H1 (cell line): ENCODE measurements at regions not wholly inside any gene's neighbourhood (a gene's known extent, or its start where the extent isn't known, plus 50 kb on each side); places are given as distances from the start of the nearest gene placed in this dataset.

Source experiments
- CTCF ChIA-PET: fragments of 300-600 bp; sonication (Branson Sonifier 250); formaldehyde crosslinking; loops from one replicate; lab custom pipeline; 2021; ENCODE audit not compliant: partially characterized antibody; lab: Charles Lee
- POLR2A ChIA-PET: fragments of 300-600 bp; sonication (Branson Sonifier 250); formaldehyde crosslinking; loops from one replicate; lab custom pipeline; 2021; ENCODE audit warnings: inconsistent platforms; ENCODE audit not compliant: partially characterized antibody; lab: Charles Lee
- DNase-seq, 2 experiments: peaks; one replicate each; pipeline versions ENCODE4 v3.0.0 to v3.0.0-alpha.2; 2010 to 2022; ENCODE audit warnings: low spot score in 2 of 2, low read depth in 1 of 2, mixed read lengths in 1 of 2
- FAIRE-seq: peaks from 2 replicates; lab custom pipeline; 2011; peaks lifted over from hg19 to GRCh38; lab: Jason Lieb, UNC
- H2AFZ ChIP-seq: 2 replicates; pipeline ENCODE4 v1.8.1; 2012; ENCODE audit warnings: low read length, inconsistent platforms
- H2AK5ac ChIP-seq: 2 replicates; pipeline ENCODE4 v1.6.1; 2013; ENCODE audit warnings: low read depth, low read length
- H2BK120ac ChIP-seq: replicated peaks from 2 replicates; pipeline ENCODE3; 2013; ENCODE audit warnings: low read depth, low read length, inconsistent platforms
- H2BK12ac ChIP-seq: 2 replicates; pipeline ENCODE4 v1.6.1; 2013; ENCODE audit warnings: low read depth, low read length
- H2BK15ac ChIP-seq: 2 replicates; pipeline ENCODE4 v1.6.1; 2013; ENCODE audit warnings: low read length
- H2BK20ac ChIP-seq: 2 replicates; pipeline ENCODE4 v1.6.1; 2013; ENCODE audit warnings: low read length
- H2BK5ac ChIP-seq: 2 replicates; pipeline ENCODE4 v1.6.1; 2013; ENCODE audit warnings: low read depth, low read length
- H3K14ac ChIP-seq: 2 replicates; pipeline ENCODE4 v1.6.1; 2013; ENCODE audit warnings: inconsistent platforms; ENCODE audit not compliant: insufficient read length
- H3K18ac ChIP-seq: 2 replicates; pipeline ENCODE4 v1.6.1; 2013; ENCODE audit warnings: low read length; ENCODE audit errors: extremely low read depth
- H3K23ac ChIP-seq: 2 replicates; pipeline ENCODE4 v1.6.1; 2013; ENCODE audit warnings: inconsistent platforms; ENCODE audit not compliant: insufficient read length
- H3K23me2 ChIP-seq: 2 replicates; pipeline ENCODE4 v1.6.1; 2013; ENCODE audit warnings: low read depth, low read length
- H3K27ac ChIP-seq: 2 replicates; pipeline ENCODE4 v1.6.1; 2011; ENCODE audit warnings: low read depth, low read length, inconsistent platforms
- H3K27me3 ChIP-seq, 4 experiments: replicated peaks in 1 of 4; 1 replicate in 1 of 4; 2 replicates in 3 of 4; pipeline versions ENCODE4 v1.6.1 to v1.8.1; 2011 to 2013; ENCODE audit warnings: low read length in 3 of 4, mild to moderate bottlenecking in 3 of 4, inconsistent platforms in 2 of 4, mixed read lengths in 2 of 4, moderate library complexity in 1 of 4; ENCODE audit not compliant: control insufficient read depth in 3 of 4, insufficient read depth in 3 of 4; ENCODE audit errors: extremely low read depth in 1 of 4
- H3K36me3 ChIP-seq, 4 experiments: 2 replicates each; pipeline versions ENCODE4 v1.6.1 to v1.8.1; 2011 to 2013; ENCODE audit warnings: mild to moderate bottlenecking in 4 of 4, low read length in 3 of 4, moderate library complexity in 2 of 4, control low read depth in 1 of 4, inconsistent platforms in 1 of 4; ENCODE audit not compliant: insufficient read depth in 4 of 4, control insufficient read depth in 2 of 4
- H3K4ac ChIP-seq: replicated peaks from 2 replicates; pipeline ENCODE3; 2013; ENCODE audit warnings: low read length, low read depth, mixed read lengths, inconsistent platforms; ENCODE audit not compliant: insufficient read length
- H3K4me1 ChIP-seq, 4 experiments: replicated peaks in 1 of 4; 1 replicate in 1 of 4; 2 replicates in 3 of 4; pipeline versions ENCODE4 v1.6.1 to v1.8.1; 2011 to 2013; ENCODE audit warnings: low read length in 3 of 4, inconsistent platforms in 2 of 4, mixed read lengths in 1 of 4; ENCODE audit not compliant: insufficient read depth in 4 of 4, control insufficient read depth in 3 of 4
- H3K4me2 ChIP-seq, 2 experiments: 2 replicates each; pipeline versions ENCODE4 v1.6.1 to v1.8.1; 2011 to 2013; ENCODE audit warnings: low read depth in 2 of 2, low read length in 2 of 2, control low read depth in 1 of 2, inconsistent platforms in 1 of 2, mild to moderate bottlenecking in 1 of 2; ENCODE audit not compliant: insufficient read depth in 1 of 2
- H3K4me3 ChIP-seq, 4 experiments: fragments of 200-600, 300-600 bp in 1 of 4; sonication (generic), shearing (Covaris generic), sonication (Bioruptor Twin) in 1 of 4; 2 replicates each; pipeline versions ENCODE4 v1.5.1 to v1.8.1; 2011 to 2016; ENCODE audit warnings: low read length in 4 of 4, low read depth in 3 of 4, control low read depth in 2 of 4, inconsistent platforms in 2 of 4, mild to moderate bottlenecking in 2 of 4, mixed read lengths in 1 of 4, moderate library complexity in 1 of 4; ENCODE audit not compliant: insufficient read depth in 2 of 4; ENCODE audit errors: extremely low read depth in 1 of 4
- H3K56ac ChIP-seq: replicated peaks from 2 replicates; pipeline ENCODE3; 2013; ENCODE audit warnings: low read depth, mild to moderate bottlenecking, mixed read lengths, low read length, inconsistent platforms; ENCODE audit not compliant: insufficient read length
- H3K79me1 ChIP-seq: 2 replicates; pipeline ENCODE4 v1.6.1; 2013; ENCODE audit warnings: low read depth, low read length, control low read depth
- H3K79me2 ChIP-seq, 2 experiments: 2 replicates each; pipeline versions ENCODE4 v1.6.1 to v1.8.1; 2012 to 2013; ENCODE audit warnings: low read length in 2 of 2, mild to moderate bottlenecking in 2 of 2, inconsistent platforms in 1 of 2; ENCODE audit not compliant: insufficient read depth in 2 of 2, control insufficient read depth in 1 of 2
- H3K9ac ChIP-seq, 4 experiments: replicated peaks in 1 of 4; 1 replicate in 1 of 4; 2 replicates in 3 of 4; pipeline versions ENCODE4 v1.6.1 to v1.8.1; 2011 to 2013; ENCODE audit warnings: low read depth in 3 of 4, low read length in 3 of 4, control low read depth in 2 of 4, mild to moderate bottlenecking in 2 of 4, moderate library complexity in 2 of 4, inconsistent platforms in 1 of 4; ENCODE audit errors: extremely low read depth in 1 of 4
- H3K9me3 ChIP-seq, 2 experiments: 2 replicates each; pipeline versions ENCODE4 v1.6.1 to v1.8.1; 2012 to 2013; ENCODE audit warnings: mild to moderate bottlenecking in 2 of 2, moderate library complexity in 2 of 2, control low read depth in 1 of 2, inconsistent platforms in 1 of 2, low read depth in 1 of 2, low read length in 1 of 2, mixed read lengths in 1 of 2; ENCODE audit not compliant: insufficient read depth in 2 of 2
- H4K20me1 ChIP-seq, 2 experiments: replicated peaks in 1 of 2; 2 replicates each; pipeline versions ENCODE3 to v1.8.1; 2011 to 2013; ENCODE audit warnings: inconsistent platforms in 2 of 2, low read length in 2 of 2, mild to moderate bottlenecking in 1 of 2; ENCODE audit not compliant: insufficient read depth in 2 of 2, control insufficient read depth in 1 of 2
- H4K5ac ChIP-seq: 2 replicates; pipeline ENCODE4 v1.6.1; 2013; ENCODE audit warnings: low read length, low read depth, mixed read lengths, inconsistent platforms; ENCODE audit not compliant: insufficient read length
- H4K8ac ChIP-seq: 2 replicates; pipeline ENCODE4 v1.8.0; 2013; ENCODE audit warnings: mild to moderate bottlenecking, moderate library complexity, low read length, inconsistent platforms; ENCODE audit not compliant: insufficient read depth; ENCODE audit errors: extremely low read depth
- H4K91ac ChIP-seq: replicated peaks from 2 replicates; pipeline ENCODE3; 2013; ENCODE audit warnings: low read length, mixed read lengths, inconsistent platforms; ENCODE audit not compliant: insufficient read length
- BACH1 ChIP-seq: IDR thresholded peaks from 2 replicates; pipeline ENCODE4 v1.6.1; 2012; ENCODE audit warnings: low read length, improper control_type of control experiment
- CBX5 ChIP-seq: fragments of 300-800, 300-1000 bp; sonication (generic); IDR thresholded peaks from 2 replicates; pipeline ENCODE4 v1.7.1; 2016; ENCODE audit warnings: antibody characterized with exemption, low read length, low read depth
- E2F6 ChIP-seq: IDR thresholded peaks from 2 replicates; pipeline ENCODE4 v1.6.1; 2012; ENCODE audit warnings: inconsistent platforms
- SIX5 ChIP-seq: IDR thresholded peaks from 2 replicates; pipeline ENCODE4 v1.6.1; 2011; ENCODE audit warnings: mild to moderate bottlenecking, low read depth, low read length
- SRF ChIP-seq: IDR thresholded peaks from 2 replicates; pipeline ENCODE4 v1.6.1; 2011; ENCODE audit warnings: mild to moderate bottlenecking, low read depth, low read length, moderate library complexity
- WGBS, 2 experiments: shearing (Covaris generic) in 1 of 2; methylation state at CpG; one replicate each; pipeline versions ENCODE4 v1.1.6 to v1.1.7; 2013 to 2015; ENCODE audit warnings: low lambda C conversion rate in 2 of 2, mixed read lengths in 2 of 2, inconsistent platforms in 1 of 2, low coverage in 1 of 2, missing lambda C conversion rate in 1 of 2; ENCODE audit not compliant: insufficient replicate concordance in 2 of 2, insufficient coverage in 1 of 2, insufficient read length in 1 of 2; ENCODE audit errors: extremely low coverage in 1 of 2, missing lambda C conversion rate in 1 of 2; 5-methylcytosine and 5-hydroxymethylcytosine counted together

- H3K23ac ChIP-seq, result no peak overlapping the region
- no peak overlapping the region for H2BK120ac ChIP-seq
- no peak overlapping the region for H4K91ac ChIP-seq
- no peak for TF ChIP-seq E2F6
- no peak for TF ChIP-seq BACH1
- no peak for TF ChIP-seq SIX5
- no peak for TF ChIP-seq CBX5
- TF ChIP-seq SRF, result no peak
- 88% methylated on average over 7 of the region's 12 CpGs; no CpG with 5 or more reads in 1 of the 2 experiments for WGBS, 2 experiments
- no peak overlapping the region for H3K9ac ChIP-seq
- no peak overlapping the region for H3K4ac ChIP-seq
- no peaks in the 10 kb centered on the region; the same call in 1 of the 2 replicates for H3K23me2 ChIP-seq
- ChIA-PET POLR2A (interaction anchor here (0.7 kb wide), 1 partner anchor 8 kb away, joined by 3 read pairs; no protein-coding TSS in a partner anchor), CTCF (interaction anchor here (0.8 to 1.5 kb wide), 3 partner anchors 9 to 85 kb away, joined by 3 to 6 read pairs (median 3); no protein-coding TSS in a partner anchor)
- DNase-seq (no peak), FAIRE-seq (no peak)
- no peak overlapping the region for H4K5ac ChIP-seq
- H2BK5ac ChIP-seq, result no peak overlapping the region
- no peaks in the 10 kb centered on the region for H4K20me1 ChIP-seq
- no peaks in the 10 kb centered on the region for H3K27me3 ChIP-seq
- H3K4me1 ChIP-seq, result peaks cover 0 to 7% (median 5%) of the 10 kb centered on the region in 4 experiments; a peak in 4 of 7 replicates
- H3K18ac ChIP-seq, result no peak overlapping the region
- H2BK12ac ChIP-seq, result no peak overlapping the region
- H3K14ac ChIP-seq, result no peak overlapping the region
- H3K56ac ChIP-seq, result no peak overlapping the region
- H4K8ac ChIP-seq, result no peak overlapping the region; the same call in 1 of the 2 replicates
- no peaks in the 10 kb centered on the region for H3K79me1 ChIP-seq
- no peak overlapping the region for H2AK5ac ChIP-seq
- H3K9me3 ChIP-seq, result no peaks in the 10 kb centered on the region; a peak in 1 of 4 replicates
- H3K79me2 ChIP-seq, result no peaks in the 10 kb centered on the region
- H3K27ac ChIP-seq, result no peak overlapping the region
- H3K4me2 ChIP-seq, result no peak overlapping the region
- H2BK20ac ChIP-seq, result no peak overlapping the region
- H2AFZ ChIP-seq, result no peak overlapping the region
- H2BK15ac ChIP-seq, result no peak overlapping the region
- H3K4me3 ChIP-seq, result no peak overlapping the region
- no peaks in the 10 kb centered on the region for H3K36me3 ChIP-seq
Measured at GRCh38 chr6:14630016-14630415, 512.4 kb downstream of the CD83 start.
